ENCODE measurements at regions not wholly inside any gene's neighbourhood (a gene's known extent, or its start where the extent isn't known, plus 50 kb on each side); places are given as distances from the start of the nearest gene placed in this dataset.

DNA sequence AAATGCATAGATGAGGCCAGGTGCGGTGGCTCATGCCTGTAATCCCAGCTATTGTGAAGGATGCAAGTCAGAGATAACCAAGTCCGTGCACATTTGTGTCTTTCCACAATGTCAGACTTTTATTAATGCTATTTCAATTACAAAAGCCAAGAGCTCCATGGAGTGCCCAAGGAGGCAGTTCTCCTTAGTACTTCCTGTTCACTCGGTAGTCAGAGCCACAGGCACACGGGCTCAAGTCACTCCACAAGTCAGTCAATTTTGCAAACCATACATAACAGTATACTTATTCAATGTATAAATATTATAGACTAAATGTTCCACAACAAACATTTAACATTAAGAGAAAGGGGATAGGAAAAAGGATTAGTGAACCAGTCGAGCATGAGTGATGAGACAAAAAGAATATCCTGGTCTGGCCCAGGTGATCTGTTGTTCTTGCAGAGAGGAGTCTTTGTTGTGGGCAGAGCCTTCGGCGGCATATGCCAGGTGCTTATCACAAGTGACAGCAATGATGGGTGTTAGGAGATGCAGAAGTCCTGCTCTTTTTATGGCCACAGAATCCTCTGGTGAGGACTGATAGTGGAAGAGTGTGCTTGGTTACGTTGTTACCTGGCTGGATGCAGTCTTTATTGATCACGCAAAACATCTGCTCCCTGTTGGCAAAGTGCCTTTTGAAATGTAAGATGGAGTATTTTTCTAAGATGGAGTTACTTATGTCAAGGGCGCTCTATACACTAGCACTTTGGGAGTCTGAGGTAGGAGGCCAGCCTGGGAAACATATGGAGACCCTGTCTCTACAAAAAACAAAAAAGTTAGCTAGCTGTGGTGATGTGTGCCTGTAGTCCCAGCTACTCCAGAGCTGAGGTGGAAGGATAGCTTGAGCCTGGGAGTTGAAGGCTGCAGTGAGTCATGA is 167.0 kb upstream of the FBXL17 start:
- H3K4me1 ChIP-seq (ENCODE audit: insufficient read depth, low read length) = no peaks in the 10 kb centered on the region
- Mint-ChIP-seq H3K9me3 (ENCODE audit: unreplicated experiment) (no peaks in the 10 kb centered on the region), H3K36me3 (ENCODE audit: low read depth, unreplicated experiment) (no peaks in the 10 kb centered on the region), H3K27me3 (ENCODE audit: low read depth, unreplicated experiment) (no peaks in the 10 kb centered on the region), H3K4me1 (ENCODE audit: low read depth, unreplicated experiment) (no peaks in the 10 kb centered on the region), H3K4me3 (ENCODE audit: unreplicated experiment) (no peak overlapping the region), H3K27ac (ENCODE audit: unreplicated experiment) (no peak overlapping the region)
- DNase-seq (ENCODE audit: low read depth) = no peak
- H4K20me1 ChIP-seq (ENCODE audit: insufficient read depth, low read length) = no peaks in the 10 kb centered on the region
- H3K27ac ChIP-seq (ENCODE audit: low read depth, low read length) = no peak overlapping the region
- H3K4me3 ChIP-seq (ENCODE audit: insufficient read depth, low read depth, low read length) = no peak overlapping the region
- H3K36me3 ChIP-seq (ENCODE audit: insufficient read depth, low read length) = no peaks in the 10 kb centered on the region
- no peak for FAIRE-seq
- H3K79me2 ChIP-seq (ENCODE audit: insufficient read depth, low read length) = no peaks in the 10 kb centered on the region
- no peaks in the 10 kb centered on the region for H3K9me3 ChIP-seq (ENCODE audit: insufficient read depth, low read depth, low read length)
- H3K27me3 ChIP-seq (ENCODE audit: insufficient read depth, low read length) = no peaks in the 10 kb centered on the region
- TF ChIP-seq, protein P1, sequence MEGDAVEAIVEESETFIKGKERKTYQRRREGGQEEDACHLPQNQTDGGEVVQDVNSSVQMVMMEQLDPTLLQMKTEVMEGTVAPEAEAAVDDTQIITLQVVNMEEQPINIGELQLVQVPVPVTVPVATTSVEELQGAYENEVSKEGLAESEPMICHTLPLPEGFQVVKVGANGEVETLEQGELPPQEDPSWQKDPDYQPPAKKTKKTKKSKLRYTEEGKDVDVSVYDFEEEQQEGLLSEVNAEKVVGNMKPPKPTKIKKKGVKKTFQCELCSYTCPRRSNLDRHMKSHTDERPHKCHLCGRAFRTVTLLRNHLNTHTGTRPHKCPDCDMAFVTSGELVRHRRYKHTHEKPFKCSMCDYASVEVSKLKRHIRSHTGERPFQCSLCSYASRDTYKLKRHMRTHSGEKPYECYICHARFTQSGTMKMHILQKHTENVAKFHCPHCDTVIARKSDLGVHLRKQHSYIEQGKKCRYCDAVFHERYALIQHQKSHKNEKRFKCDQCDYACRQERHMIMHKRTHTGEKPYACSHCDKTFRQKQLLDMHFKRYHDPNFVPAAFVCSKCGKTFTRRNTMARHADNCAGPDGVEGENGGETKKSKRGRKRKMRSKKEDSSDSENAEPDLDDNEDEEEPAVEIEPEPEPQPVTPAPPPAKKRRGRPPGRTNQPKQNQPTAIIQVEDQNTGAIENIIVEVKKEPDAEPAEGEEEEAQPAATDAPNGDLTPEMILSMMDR (IDR thresholded peaks at IDR 0.05; ENCODE audit: insufficient read depth, low read depth, low read length) = no peak
- TF ChIP-seq EZH2 (IDR thresholded peaks at IDR 0.05; ENCODE audit: insufficient read depth, low read length) = no peak
- no peak overlapping the region for H2AFZ ChIP-seq (ENCODE audit: low read depth, low read length)
- no peak overlapping the region for H3K9ac ChIP-seq (ENCODE audit: low read length)
- no peak overlapping the region for H3K4me2 ChIP-seq (ENCODE audit: low read length)

DNA sequence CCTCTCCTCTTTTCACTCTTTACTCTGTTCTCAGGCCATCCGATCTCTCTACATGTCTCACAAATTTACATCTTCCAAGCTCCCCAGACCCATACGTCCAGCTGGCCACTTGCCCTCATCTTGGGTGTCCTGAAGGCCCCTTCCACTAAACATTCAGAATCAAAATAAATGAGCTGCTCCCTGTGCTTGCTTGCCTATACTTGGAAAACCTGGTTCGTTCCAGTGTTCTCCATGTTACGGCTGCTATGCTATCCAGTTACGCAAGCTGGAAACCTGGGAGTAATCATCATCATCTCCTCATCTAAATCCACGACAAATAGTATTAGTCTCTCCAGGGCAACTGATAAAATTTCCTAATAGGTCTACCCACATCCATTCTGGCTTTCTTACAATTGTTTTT is 165.0 kb upstream of the FBXL17 start:
- no peaks in the 10 kb centered on the region for H3K36me3 ChIP-seq (ENCODE audit: insufficient read depth, low read length)
- no peak overlapping the region for H3K9ac ChIP-seq (ENCODE audit: low read length)
- H4K20me1 ChIP-seq (ENCODE audit: insufficient read depth, low read length) = no peaks in the 10 kb centered on the region
- FAIRE-seq = no peak
- no peak overlapping the region for H3K4me3 ChIP-seq (ENCODE audit: insufficient read depth, low read depth, low read length)
- no peaks in the 10 kb centered on the region for H3K4me1 ChIP-seq (ENCODE audit: insufficient read depth, low read length)
- no peak overlapping the region for H2AFZ ChIP-seq (ENCODE audit: low read depth, low read length)
- H3K4me3 Mint-ChIP-seq (ENCODE audit: unreplicated experiment) = no peak overlapping the region
- H3K4me2 ChIP-seq (ENCODE audit: low read length) = no peak overlapping the region
- no peaks in the 10 kb centered on the region for H3K9me3 Mint-ChIP-seq (ENCODE audit: unreplicated experiment)
- no peaks in the 10 kb centered on the region for H3K36me3 Mint-ChIP-seq (ENCODE audit: low read depth, unreplicated experiment)
- no peak for TF ChIP-seq EZH2 (IDR thresholded peaks at IDR 0.05; ENCODE audit: insufficient read depth, low read length)
- TF ChIP-seq, protein P1 (IDR thresholded peaks at IDR 0.05; ENCODE audit: insufficient read depth, low read depth, low read length) = no peak
- H3K27ac Mint-ChIP-seq (ENCODE audit: unreplicated experiment) = no peak overlapping the region
- no peak for DNase-seq (ENCODE audit: low read depth)
- no peaks in the 10 kb centered on the region for H3K27me3 Mint-ChIP-seq (ENCODE audit: low read depth, unreplicated experiment)
- no peaks in the 10 kb centered on the region for H3K9me3 ChIP-seq (ENCODE audit: insufficient read depth, low read depth, low read length)
- H3K79me2 ChIP-seq (ENCODE audit: insufficient read depth, low read length) = no peaks in the 10 kb centered on the region
- H3K27me3 ChIP-seq (ENCODE audit: insufficient read depth, low read length) = no peaks in the 10 kb centered on the region
- H3K27ac ChIP-seq (ENCODE audit: low read depth, low read length) = no peak overlapping the region
- H3K4me1 Mint-ChIP-seq (ENCODE audit: low read depth, unreplicated experiment) = no peaks in the 10 kb centered on the region

DNA sequence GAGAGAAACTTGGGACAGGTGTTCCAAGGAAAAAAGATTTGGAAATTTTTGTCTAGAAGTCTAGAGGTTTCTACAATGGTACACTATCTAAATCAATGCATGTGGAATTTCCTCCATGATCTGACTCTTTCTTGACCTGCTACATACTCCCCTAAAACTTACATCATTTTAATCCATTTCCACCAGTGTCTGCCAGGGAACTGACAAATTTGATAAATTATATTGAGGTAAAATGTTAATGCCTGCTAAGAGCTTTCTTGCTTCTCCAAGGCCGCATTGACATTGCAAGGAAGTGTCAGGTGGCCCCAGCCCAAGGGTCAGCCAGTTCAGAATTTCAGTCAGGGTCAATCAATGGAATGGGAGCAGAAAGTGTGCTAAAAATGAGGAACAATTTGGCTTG is 163.4 kb upstream of the FBXL17 start:
- Mint-ChIP-seq H3K27me3 (ENCODE audit: low read depth, unreplicated experiment) (no peaks in the 10 kb centered on the region), H3K4me3 (ENCODE audit: unreplicated experiment) (no peak overlapping the region), H3K36me3 (ENCODE audit: low read depth, unreplicated experiment) (no peaks in the 10 kb centered on the region), H3K4me1 (ENCODE audit: low read depth, unreplicated experiment) (no peaks in the 10 kb centered on the region), H3K27ac (ENCODE audit: unreplicated experiment) (no peak overlapping the region), H3K9me3 (ENCODE audit: unreplicated experiment) (no peaks in the 10 kb centered on the region)
- Histone ChIP-seq H4K20me1 (ENCODE audit: insufficient read depth, low read length) (no peaks in the 10 kb centered on the region), H3K9me3 (ENCODE audit: insufficient read depth, low read depth, low read length) (no peaks in the 10 kb centered on the region), H3K79me2 (ENCODE audit: insufficient read depth, low read length) (no peaks in the 10 kb centered on the region), H3K9ac (ENCODE audit: low read length) (no peak overlapping the region), H3K4me2 (ENCODE audit: low read length) (no peak overlapping the region), H3K27ac (ENCODE audit: low read depth, low read length) (no peak overlapping the region), H3K36me3 (ENCODE audit: insufficient read depth, low read length) (no peaks in the 10 kb centered on the region), H2AFZ (ENCODE audit: low read depth, low read length) (no peak overlapping the region), H3K4me3 (ENCODE audit: insufficient read depth, low read depth, low read length) (no peak overlapping the region), H3K4me1 (ENCODE audit: insufficient read depth, low read length) (no peaks in the 10 kb centered on the region), H3K27me3 (ENCODE audit: insufficient read depth, low read length) (no peaks in the 10 kb centered on the region)
- TF ChIP-seq, protein P1 (IDR thresholded peaks at IDR 0.05; ENCODE audit: insufficient read depth, low read depth, low read length) = no peak
- TF ChIP-seq EZH2 (IDR thresholded peaks at IDR 0.05; ENCODE audit: insufficient read depth, low read length) = no peak
- FAIRE-seq (no peak), DNase-seq (ENCODE audit: low read depth) (no peak)

Data from astrocyte (in vitro differentiated cells and primary cell).